Thoracic aorta (tissue), 2 donors: ENCODE measurements at regions not wholly inside any gene's neighbourhood (a gene's known extent, or its start where the extent isn't known, plus 50 kb on each side); places are given as distances from the start of the nearest gene placed in this dataset.

Source experiments
- ATAC-seq: fragments of 150-250 bp; one replicate; pipeline ENCODE4 v1.8.0; 2017; ENCODE audit warnings: low read depth; ENCODE audit not compliant: insufficient number of reproducible peaks, low FRiP score
- DNase-seq: peaks from one replicate; pipeline ENCODE4 v3.0.0-alpha.2; 2020; ENCODE audit warnings: low spot score
- H3K27ac ChIP-seq, 2 donors: fragments of 200-600 bp; sonication (generic); 1 replicate in 1 of 2; 2 replicates in 1 of 2; pipeline ENCODE4 v1.5.1; 2016; ENCODE audit warnings: mild to moderate bottlenecking in 2 of 2, moderate library complexity in 2 of 2
- H3K27me3 ChIP-seq: fragments of 200-600 bp; sonication (generic); replicated peaks from 2 replicates; pipeline ENCODE4 v1.6.0; 2016; ENCODE audit warnings: mild to moderate bottlenecking; ENCODE audit not compliant: insufficient read depth
- H3K36me3 ChIP-seq: fragments of 200-600 bp; sonication (generic); one replicate; pipeline ENCODE4 v1.5.1; 2016
- H3K4me1 ChIP-seq, 2 donors: fragments of 200-600 bp; sonication (generic); 1 replicate in 1 of 2; 2 replicates in 1 of 2; pipeline versions ENCODE4 v1.5.1 to v1.6.0; 2016; ENCODE audit warnings: low read depth in 2 of 2, mild to moderate bottlenecking in 1 of 2; ENCODE audit not compliant: control insufficient read depth in 1 of 2
- H3K4me3 ChIP-seq: fragments of 200-600 bp; sonication (generic); 2 replicates; pipeline ENCODE4 v1.5.1; 2016; ENCODE audit warnings: mild to moderate bottlenecking
- H3K9me3 ChIP-seq: fragments of 200-600 bp; sonication (generic); 2 replicates; pipeline ENCODE4 v1.5.1; 2016
- CTCF ChIP-seq: fragments of 200-600 bp; sonication (generic); IDR thresholded peaks from one replicate; pipeline ENCODE4 v1.5.1; 2019; ENCODE audit warnings: antibody characterized with exemption

GRCh38 chr11:24122291-24122690 lies 374.6 kb upstream of the LUZP2 start:
- Histone ChIP-seq H3K27ac (no peak overlapping the region), H3K4me1 (no peaks in the 10 kb centered on the region), H3K36me3 (no peaks in the 10 kb centered on the region), H3K4me3 (no peak overlapping the region), H3K9me3 (no peaks in the 10 kb centered on the region), H3K27me3 (no peaks in the 10 kb centered on the region)
- no peak for TF ChIP-seq CTCF
- ATAC-seq (no peak), DNase-seq (no peak)

- H3K4me3 ChIP-seq = no peak overlapping the region
- no peaks in the 10 kb centered on the region for H3K27me3 ChIP-seq
- no peak for ATAC-seq
- H3K27ac ChIP-seq = no peak overlapping the region
- no peak for DNase-seq
- no peaks in the 10 kb centered on the region for H3K9me3 ChIP-seq
- no peaks in the 10 kb centered on the region for H3K4me1 ChIP-seq
- no peaks in the 10 kb centered on the region for H3K36me3 ChIP-seq
- TF ChIP-seq CTCF = no peak
Measured at GRCh38 chr11:24124876-24125275, 372.0 kb upstream of the LUZP2 start.

GRCh38 chr11:24131698-24132097 lies 365.2 kb upstream of the LUZP2 start:
- no peaks in the 10 kb centered on the region for H3K9me3 ChIP-seq
- H3K4me3 ChIP-seq = no peak overlapping the region
- no peaks in the 10 kb centered on the region for H3K27me3 ChIP-seq
- no peak overlapping the region for H3K27ac ChIP-seq
- no peaks in the 10 kb centered on the region for H3K36me3 ChIP-seq
- no peak for TF ChIP-seq CTCF
- ATAC-seq = no peak
- H3K4me1 ChIP-seq = no peaks in the 10 kb centered on the region
- no peak for DNase-seq

- TF ChIP-seq CTCF = no peak
- no peaks in the 10 kb centered on the region for H3K9me3 ChIP-seq
- DNase-seq = no peak
Measured at GRCh38 chr11:24132471-24132870, 364.4 kb upstream of the LUZP2 start.

GRCh38 chr11:24134879-24135589 lies 361.8 kb upstream of the LUZP2 start:
- H3K27me3 ChIP-seq = no peaks in the 10 kb centered on the region
- TF ChIP-seq CTCF = no peak
- no peak for DNase-seq
- H3K4me3 ChIP-seq = no peak overlapping the region
- no peaks in the 10 kb centered on the region for H3K36me3 ChIP-seq
- H3K27ac ChIP-seq = no peak overlapping the region
- H3K4me1 ChIP-seq = no peaks in the 10 kb centered on the region
- ATAC-seq = no peak
- no peaks in the 10 kb centered on the region for H3K9me3 ChIP-seq

More at GRCh38 chr11:24132471-24132870, 364.4 kb upstream of the LUZP2 start:
- Histone ChIP-seq H3K4me3 (no peak overlapping the region), H3K27me3 (no peaks in the 10 kb centered on the region), H3K4me1 (no peaks in the 10 kb centered on the region), H3K27ac (no peak overlapping the region), H3K36me3 (no peaks in the 10 kb centered on the region)
- no peak for ATAC-seq
